HepG2 (cell line): ENCODE measurements at regions not wholly inside any gene's neighbourhood (a gene's known extent, or its start where the extent isn't known, plus 50 kb on each side); places are given as distances from the start of the nearest gene placed in this dataset.
A peak's percentile ranks its signal among the peaks of the same experiment; 100 is the strongest.

Experiments
- ATAC-seq: fragments of 200-7000 bp; cut with Tn5 transposase; 3 replicates; pipeline ENCODE4 v1.9.1; 2020; ENCODE audit warnings: mild to moderate bottlenecking, moderate library complexity
- BruUV-seq: library from RNA; stranded (reverse); fragments of 400-500 nt; replicated peaks from 2 replicates; lab custom pipeline; 2021; lab: Mats Ljungman, UMichigan
- CTCF ChIA-PET: fragments of 300-600 bp; formaldehyde crosslinking; extraction: SDS; loops from one replicate; lab custom pipeline; 2021; ENCODE audit warnings: low total read pairs, inconsistent platforms, low intra/inter-chr PET ratio; lab: Yijun Ruan, JAX
- POLR2A ChIA-PET: fragments of 350-600 bp; sonication (Branson Sonifier 250); formaldehyde crosslinking; loops from one replicate; lab custom pipeline; 2020; ENCODE audit warnings: antibody characterized with exemption, inconsistent platforms; lab: Yijun Ruan, JAX
- DNase-seq: peaks from one replicate; pipeline ENCODE4 v3.0.0-alpha.2; 2015; ENCODE audit warnings: low spot score
- FAIRE-seq: peaks from 3 replicates; lab custom pipeline; 2011; peaks lifted over from hg19 to GRCh38; lab: Jason Lieb, UNC
- H2AFZ ChIP-seq: one replicate; pipeline ENCODE4 v1.6.1; 2011; ENCODE audit warnings: low read length, inconsistent platforms
- H3K27ac ChIP-seq: fragments of 300-600 bp; 3 replicates; pipeline ENCODE4 v1.8.0; 2011; ENCODE audit warnings: mixed run types, mild to moderate bottlenecking, mixed read lengths, low read length, inconsistent platforms; ENCODE audit not compliant: insufficient read depth; ENCODE audit errors: extremely low read length
- H3K27me3 ChIP-seq, 2 experiments: fragments of 200-600 bp in 1 of 2; 2 replicates in 1 of 2; 3 replicates in 1 of 2; pipeline versions ENCODE4 v1.6.0 to v1.8.0; 2011; ENCODE audit warnings: low read length in 2 of 2, mild to moderate bottlenecking in 2 of 2, moderate library complexity in 2 of 2, inconsistent platforms in 1 of 2; ENCODE audit not compliant: insufficient read depth in 2 of 2, control insufficient read depth in 1 of 2
- H3K36me3 ChIP-seq, 2 experiments: fragments of 200-600 bp in 1 of 2; replicated peaks in 1 of 2; 2 replicates in 1 of 2; 3 replicates in 1 of 2; pipeline versions ENCODE4 v1.5.1 to v1.8.0; 2011; ENCODE audit warnings: low read length in 2 of 2, inconsistent platforms in 1 of 2; ENCODE audit not compliant: insufficient read depth in 2 of 2, control insufficient read depth in 1 of 2
- H3K4me1 ChIP-seq: 2 replicates; pipeline ENCODE4 v1.5.1; 2012; ENCODE audit warnings: low read length, inconsistent platforms; ENCODE audit not compliant: insufficient read depth
- H3K4me2 ChIP-seq: 2 replicates; pipeline ENCODE4 v1.6.0; 2011; ENCODE audit warnings: low read depth, low read length, inconsistent platforms
- H3K4me3 ChIP-seq, 3 experiments: fragments of 200-600 bp in 1 of 3; sonication (generic), shearing (Covaris generic) in 1 of 3; replicated peaks in 1 of 3; 2 replicates each; pipeline ENCODE4 v1.5.1; 2011 to 2016; ENCODE audit warnings: low read length in 3 of 3, inconsistent platforms in 2 of 3, low read depth in 2 of 3, mild to moderate bottlenecking in 2 of 3, control low read depth in 1 of 3, mixed read lengths in 1 of 3; ENCODE audit not compliant: insufficient read depth in 1 of 3
- H3K79me2 ChIP-seq: one replicate; pipeline ENCODE4 v1.6.1; 2011; ENCODE audit warnings: low read length, inconsistent platforms; ENCODE audit not compliant: insufficient read depth
- H3K9ac ChIP-seq: 2 replicates; pipeline ENCODE4 v1.6.0; 2011; ENCODE audit warnings: mild to moderate bottlenecking, low read depth, low read length, inconsistent platforms; ENCODE audit not compliant: insufficient read depth
- H3K9me3 ChIP-seq: 2 replicates; pipeline ENCODE4 v1.5.1; 2012; ENCODE audit warnings: mild to moderate bottlenecking, low read length
- H4K20me1 ChIP-seq: 2 replicates; pipeline ENCODE4 v1.6.0; 2011; ENCODE audit warnings: inconsistent platforms, mild to moderate bottlenecking, low read length, moderate library complexity; ENCODE audit not compliant: insufficient read depth
- HCFC1 ChIP-seq: fragments of 150-350 bp; IDR thresholded peaks from 2 replicates; pipeline ENCODE4 v1.6.1; 2014; ENCODE audit warnings: low read depth, low read length
- HNRNPH1 ChIP-seq: fragments of 200-400 bp; formaldehyde crosslinking; optimal IDR thresholded peaks from 2 replicates; pipeline ENCODE3; 2017; ENCODE audit warnings: mild to moderate bottlenecking, low read depth, low read length
- KDM4B ChIP-seq: sonication (generic); formaldehyde crosslinking; IDR thresholded peaks from 2 replicates; pipeline ENCODE4 v1.4.0; 2020; ENCODE audit warnings: missing genetic modification reagents
- MIER2 ChIP-seq: IDR thresholded peaks from 2 replicates; pipeline ENCODE4 v1.6.1; 2016; ENCODE audit warnings: missing biosample characterization, missing genetic modification reagents
- PHB2 ChIP-seq: fragments of 450-650 bp; IDR thresholded peaks from 2 replicates; pipeline ENCODE4 v1.6.1; 2018; ENCODE audit not compliant: partially characterized antibody
- RFX5 ChIP-seq: IDR thresholded peaks from 2 replicates; pipeline ENCODE4 v1.6.1; 2011; ENCODE audit warnings: low read depth, low read length, improper control_type of control experiment
- RXRA ChIP-seq: sonication (generic); formaldehyde crosslinking; IDR thresholded peaks from 2 replicates; pipeline ENCODE4 v1.5.1; 2020; ENCODE audit warnings: missing genetic modification reagents
- SOX5 ChIP-seq: IDR thresholded peaks from 2 replicates; pipeline ENCODE4 v1.6.1; 2016; ENCODE audit warnings: borderline replicate concordance
- TBX3 ChIP-seq: fragments of 450-650 bp; IDR thresholded peaks from 2 replicates; pipeline ENCODE4 v1.6.1; 2017; ENCODE audit warnings: antibody characterized with exemption, mild to moderate bottlenecking, inconsistent platforms, borderline replicate concordance
- ZBTB1 ChIP-seq: sonication (generic); formaldehyde crosslinking; IDR thresholded peaks from 2 replicates; pipeline ENCODE4 v1.4.0; 2020; ENCODE audit warnings: missing genetic modification reagents, borderline replicate concordance
- ZNF224 ChIP-seq: sonication (generic); formaldehyde crosslinking; IDR thresholded peaks from 2 replicates; pipeline ENCODE4 v1.5.0; 2020; ENCODE audit warnings: mild to moderate bottlenecking, missing genetic modification reagents
- ZNF382 ChIP-seq: sonication (generic); formaldehyde crosslinking; IDR thresholded peaks from 2 replicates; pipeline ENCODE4 v1.5.0; 2020; ENCODE audit warnings: missing genetic modification reagents, mild to moderate bottlenecking, borderline replicate concordance
- ZNF441 ChIP-seq: sonication (generic); formaldehyde crosslinking; IDR thresholded peaks from 2 replicates; pipeline ENCODE4 v1.7.0; 2021; ENCODE audit warnings: missing genetic modification reagents, borderline replicate concordance
- ZNF569 ChIP-seq: sonication (generic); formaldehyde crosslinking; IDR thresholded peaks from 2 replicates; pipeline ENCODE4 v1.5.0; 2020; ENCODE audit warnings: mild to moderate bottlenecking, missing genetic modification reagents, moderate library complexity, borderline replicate concordance
- ZNF780A ChIP-seq: sonication (generic); formaldehyde crosslinking; IDR thresholded peaks from 2 replicates; pipeline ENCODE4 v1.8.0; 2022; ENCODE audit warnings: mild to moderate bottlenecking, missing genetic modification reagents, moderate library complexity
- ZSCAN29 ChIP-seq: sonication (generic); formaldehyde crosslinking; conservative IDR thresholded peaks from 2 replicates; pipeline ENCODE4 v1.4.0; 2020; ENCODE audit warnings: mild to moderate bottlenecking, missing genetic modification reagents
- WGBS: methylation state at CpG from one replicate; pipeline ENCODE4 v1.1.6; 2017; ENCODE audit warnings: low lambda C conversion rate; 5-methylcytosine and 5-hydroxymethylcytosine counted together
- in situ Hi-C: cut with HindIII; loops from 2 replicates; pipeline ENCODE4 v1.10.0; 2017; ENCODE audit warnings: low pct_unique_long_range_greater_than_20kb; ENCODE audit not compliant: extremely low pct_ligation_motif_present
- intact Hi-C: fragments of 100-400 bp; cut with micrococcal nuclease; formaldehyde crosslinking; loops from one replicate; pipeline ENCODE4 v1.10.0; 2022; ENCODE audit not compliant: unreplicated experiment
- TF ChIP-seq, protein P1 (sequence below): sonication (generic); formaldehyde crosslinking; IDR thresholded peaks from 2 replicates; pipeline ENCODE4 v1.4.0; 2020; ENCODE audit warnings: mild to moderate bottlenecking, low read depth, missing genetic modification reagents
- TF ChIP-seq, protein P2 (sequence below): sonication (generic); formaldehyde crosslinking; IDR thresholded peaks from 2 replicates; pipeline ENCODE4 v1.5.0; 2020; ENCODE audit warnings: mild to moderate bottlenecking, missing genetic modification reagents
- TF ChIP-seq, protein P3 (sequence below), 2 experiments: IDR thresholded peaks; 2 replicates each; pipeline ENCODE4 v1.6.1; 2011 to 2012; ENCODE audit warnings: low read length in 2 of 2, borderline replicate concordance in 1 of 2, low read depth in 1 of 2, mild to moderate bottlenecking in 1 of 2, moderate library complexity in 1 of 2

DNA sequence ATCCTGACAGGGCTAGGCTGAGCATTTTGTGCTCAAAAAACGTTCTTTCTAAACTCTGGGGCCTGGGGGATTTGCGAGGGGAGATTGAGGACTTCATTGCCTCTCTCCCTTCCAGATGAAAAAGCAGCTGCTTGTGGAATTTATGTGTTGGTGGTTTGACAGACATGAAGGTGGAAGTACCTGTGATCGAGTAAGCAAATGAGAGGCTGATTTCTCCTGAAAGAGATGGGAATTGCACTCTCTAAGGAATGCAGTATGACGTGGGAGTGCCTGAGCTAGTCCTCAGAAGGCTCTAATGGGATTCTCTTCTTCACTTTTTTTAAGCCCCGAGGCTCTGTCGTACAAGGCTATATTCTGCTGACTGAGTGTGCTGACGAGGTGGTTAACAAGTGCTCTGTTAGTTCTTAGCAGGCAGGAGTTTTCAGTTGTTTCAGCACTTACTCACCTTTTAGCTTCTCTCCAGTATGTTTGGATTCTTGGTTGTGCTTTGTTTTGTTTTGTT is 426.8 kb upstream of the CNKSR2 start (continued):
- TF ChIP-seq MIER2 (CRISPR knock-in tag) = no peak
- TF ChIP-seq KDM4B (CRISPR knock-in tag) = no peak
- TF ChIP-seq ZNF224 (CRISPR knock-in tag) = no peak
- no peak for TF ChIP-seq RFX5

DNA sequence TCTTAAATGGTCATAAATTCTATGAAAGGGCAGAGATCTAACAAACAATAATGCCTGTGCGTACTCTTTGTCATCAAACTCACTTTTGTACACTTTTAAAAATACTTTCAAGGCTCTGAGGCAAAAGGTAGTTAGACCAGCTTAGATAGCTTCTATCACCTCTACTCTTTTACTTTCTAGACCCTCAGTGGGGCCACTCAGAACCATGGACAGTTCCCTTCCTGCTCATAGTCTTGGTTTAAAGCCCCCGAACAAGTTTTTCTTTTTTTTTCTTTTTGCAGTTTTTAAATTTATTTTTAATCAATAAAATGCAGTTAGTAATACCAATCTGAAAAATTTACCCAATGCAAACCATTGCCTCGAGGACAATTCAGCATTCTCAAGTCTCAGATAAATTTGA is 460.5 kb upstream of the CNKSR2 start:
- in situ Hi-C loops (no loop called here), intact Hi-C loops (no loop called here)
- FAIRE-seq = no peak
- Histone ChIP-seq H3K9me3 (no peaks in the 10 kb centered on the region), H3K4me2 (no peak overlapping the region), H3K36me3 (no peaks in the 10 kb centered on the region), H3K4me3 (no peak overlapping the region), H3K27me3 (no peaks in the 10 kb centered on the region), H3K27ac (no peak overlapping the region), H3K9ac (no peak overlapping the region), H3K79me2 (no peaks in the 10 kb centered on the region), H2AFZ (no peak overlapping the region), H3K4me1 (no peaks in the 10 kb centered on the region), H4K20me1 (no peaks in the 10 kb centered on the region)
- DNase-seq = no peak
- 1% methylated on average over 3 of the region's 3 CpGs for WGBS
- ATAC-seq = no peak
- CTCF ChIA-PET = no interaction called here
- no TSS peak for BruUV-seq
- POLR2A ChIA-PET = no interaction called here
- TF ChIP-seq, protein P1, sequence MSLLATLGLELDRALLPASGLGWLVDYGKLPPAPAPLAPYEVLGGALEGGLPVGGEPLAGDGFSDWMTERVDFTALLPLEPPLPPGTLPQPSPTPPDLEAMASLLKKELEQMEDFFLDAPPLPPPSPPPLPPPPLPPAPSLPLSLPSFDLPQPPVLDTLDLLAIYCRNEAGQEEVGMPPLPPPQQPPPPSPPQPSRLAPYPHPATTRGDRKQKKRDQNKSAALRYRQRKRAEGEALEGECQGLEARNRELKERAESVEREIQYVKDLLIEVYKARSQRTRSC (CRISPR knock-in tag) = no peak
- TF ChIP-seq MIER2 (CRISPR knock-in tag) (peak; percentile 86), ZNF441 (no peak), ZNF382 (CRISPR knock-in tag) (no peak), RXRA (no peak), ZNF780A (CRISPR knock-in tag) (no peak), ZNF569 (CRISPR knock-in tag) (no peak), HNRNPH1 (no peak), ZBTB1 (CRISPR knock-in tag) (no peak), SOX5 (CRISPR knock-in tag) (no peak), PHB2 (no peak), TBX3 (no peak), ZSCAN29 (CRISPR knock-in tag) (no peak), HCFC1 (no peak)
- TF ChIP-seq, protein P2, sequence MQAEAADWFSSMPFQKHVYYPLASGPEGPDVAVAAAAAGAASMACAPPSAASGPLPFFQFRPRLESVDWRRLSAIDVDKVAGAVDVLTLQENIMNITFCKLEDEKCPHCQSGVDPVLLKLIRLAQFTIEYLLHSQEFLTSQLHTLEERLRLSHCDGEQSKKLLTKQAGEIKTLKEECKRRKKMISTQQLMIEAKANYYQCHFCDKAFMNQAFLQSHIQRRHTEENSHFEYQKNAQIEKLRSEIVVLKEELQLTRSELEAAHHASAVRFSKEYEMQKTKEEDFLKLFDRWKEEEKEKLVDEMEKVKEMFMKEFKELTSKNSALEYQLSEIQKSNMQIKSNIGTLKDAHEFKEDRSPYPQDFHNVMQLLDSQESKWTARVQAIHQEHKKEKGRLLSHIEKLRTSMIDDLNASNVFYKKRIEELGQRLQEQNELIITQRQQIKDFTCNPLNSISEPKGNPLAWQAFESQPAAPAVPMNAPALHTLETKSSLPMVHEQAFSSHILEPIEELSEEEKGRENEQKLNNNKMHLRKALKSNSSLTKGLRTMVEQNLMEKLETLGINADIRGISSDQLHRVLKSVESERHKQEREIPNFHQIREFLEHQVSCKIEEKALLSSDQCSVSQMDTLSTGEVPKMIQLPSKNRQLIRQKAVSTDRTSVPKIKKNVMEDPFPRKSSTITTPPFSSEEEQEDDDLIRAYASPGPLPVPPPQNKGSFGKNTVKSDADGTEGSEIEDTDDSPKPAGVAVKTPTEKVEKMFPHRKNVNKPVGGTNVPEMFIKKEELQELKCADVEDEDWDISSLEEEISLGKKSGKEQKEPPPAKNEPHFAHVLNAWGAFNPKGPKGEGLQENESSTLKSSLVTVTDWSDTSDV (CRISPR knock-in tag) = no peak
- TF ChIP-seq, protein P3, sequence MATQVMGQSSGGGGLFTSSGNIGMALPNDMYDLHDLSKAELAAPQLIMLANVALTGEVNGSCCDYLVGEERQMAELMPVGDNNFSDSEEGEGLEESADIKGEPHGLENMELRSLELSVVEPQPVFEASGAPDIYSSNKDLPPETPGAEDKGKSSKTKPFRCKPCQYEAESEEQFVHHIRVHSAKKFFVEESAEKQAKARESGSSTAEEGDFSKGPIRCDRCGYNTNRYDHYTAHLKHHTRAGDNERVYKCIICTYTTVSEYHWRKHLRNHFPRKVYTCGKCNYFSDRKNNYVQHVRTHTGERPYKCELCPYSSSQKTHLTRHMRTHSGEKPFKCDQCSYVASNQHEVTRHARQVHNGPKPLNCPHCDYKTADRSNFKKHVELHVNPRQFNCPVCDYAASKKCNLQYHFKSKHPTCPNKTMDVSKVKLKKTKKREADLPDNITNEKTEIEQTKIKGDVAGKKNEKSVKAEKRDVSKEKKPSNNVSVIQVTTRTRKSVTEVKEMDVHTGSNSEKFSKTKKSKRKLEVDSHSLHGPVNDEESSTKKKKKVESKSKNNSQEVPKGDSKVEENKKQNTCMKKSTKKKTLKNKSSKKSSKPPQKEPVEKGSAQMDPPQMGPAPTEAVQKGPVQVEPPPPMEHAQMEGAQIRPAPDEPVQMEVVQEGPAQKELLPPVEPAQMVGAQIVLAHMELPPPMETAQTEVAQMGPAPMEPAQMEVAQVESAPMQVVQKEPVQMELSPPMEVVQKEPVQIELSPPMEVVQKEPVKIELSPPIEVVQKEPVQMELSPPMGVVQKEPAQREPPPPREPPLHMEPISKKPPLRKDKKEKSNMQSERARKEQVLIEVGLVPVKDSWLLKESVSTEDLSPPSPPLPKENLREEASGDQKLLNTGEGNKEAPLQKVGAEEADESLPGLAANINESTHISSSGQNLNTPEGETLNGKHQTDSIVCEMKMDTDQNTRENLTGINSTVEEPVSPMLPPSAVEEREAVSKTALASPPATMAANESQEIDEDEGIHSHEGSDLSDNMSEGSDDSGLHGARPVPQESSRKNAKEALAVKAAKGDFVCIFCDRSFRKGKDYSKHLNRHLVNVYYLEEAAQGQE (IDR thresholded peaks at IDR 0.05; ENCODE audit: borderline replicate concordance in 1 of 2, low read depth in 1 of 2, low read length in 2 of 2) = peak; percentile 26 to 93
